GM19328 (cell line): ENCODE measurements at regions not wholly inside any gene's neighbourhood (a gene's known extent, or its start where the extent isn't known, plus 50 kb on each side); places are given as distances from the start of the nearest gene placed in this dataset.
"Not testable (repeated sequence)": the region's sequence is repeated elsewhere in the genome, so short reads cannot be mapped to it uniquely, and the experiment has no call there.

Experiments used
- ATAC-seq: cut with Tn5 transposase; IDR thresholded peaks from one replicate; pipeline ENCODE4 v1.9.1; 2021; ENCODE audit warnings: mild to moderate bottlenecking, moderate library complexity; ENCODE audit not compliant: unreplicated experiment

- ATAC-seq, result no peak
Observed at GRCh38 chr17:71849783-71850768, 270.7 kb upstream of the SOX9 start.

- ATAC-seq, result no peak
Observed at GRCh38 chr17:71850812-71851211, 270.0 kb upstream of the SOX9 start.

GRCh38 chr17:71855010-71855409, 265.8 kb upstream of the SOX9 start:
- no peak for ATAC-seq

- ATAC-seq, result no peak
Observed at GRCh38 chr17:71864755-71865154, 256.1 kb upstream of the SOX9 start.

GRCh38 chr17:71866095-71866494, 254.7 kb upstream of the SOX9 start:
- no peak for ATAC-seq

- no peak for ATAC-seq
Observed at GRCh38 chr17:71869293-71869692, 251.5 kb upstream of the SOX9 start.

- ATAC-seq, result no peak
Observed at GRCh38 chr17:71869841-71870545, 250.8 kb upstream of the SOX9 start.

- no peak for ATAC-seq
Observed at GRCh38 chr17:71870546-71870862, 250.3 kb upstream of the SOX9 start.

- ATAC-seq, result no peak
Observed at GRCh38 chr17:71872843-71873485, 247.9 kb upstream of the SOX9 start.

GRCh38 chr17:71874773-71875172, 246.0 kb upstream of the SOX9 start:
- not testable (repeated sequence) for ATAC-seq

GRCh38 chr17:71878271-71878670, 242.5 kb upstream of the SOX9 start:
- ATAC-seq, result no peak

- no peak for ATAC-seq
Observed at GRCh38 chr17:71878998-71879397, 241.8 kb upstream of the SOX9 start.

- no peak for ATAC-seq
Observed at GRCh38 chr17:71881041-71881440, 239.8 kb upstream of the SOX9 start.

- no peak for ATAC-seq
Observed at GRCh38 chr17:71881581-71881980, 239.2 kb upstream of the SOX9 start.

GRCh38 chr17:71883258-71883657, 237.6 kb upstream of the SOX9 start:
- ATAC-seq, result no peak

GRCh38 chr17:71883845-71884244, 237.0 kb upstream of the SOX9 start:
- no peak for ATAC-seq

- no peak for ATAC-seq
Observed at GRCh38 chr17:71885662-71886061, 235.2 kb upstream of the SOX9 start.

GRCh38 chr17:71899317-71899716, 221.5 kb upstream of the SOX9 start:
- ATAC-seq, result no peak

GRCh38 chr17:71900621-71901229, 220.1 kb upstream of the SOX9 start:
- ATAC-seq, result no peak

- no peak for ATAC-seq
Observed at GRCh38 chr17:71902894-71903506, 217.8 kb upstream of the SOX9 start.
